ENCODE measurements at regions not wholly inside any gene's neighbourhood (a gene's known extent, or its start where the extent isn't known, plus 50 kb on each side); places are given as distances from the start of the nearest gene placed in this dataset.
"Not testable (repeated sequence)": the region's sequence is repeated elsewhere in the genome, so short reads cannot be mapped to it uniquely, and the experiment has no call there.

DNA sequence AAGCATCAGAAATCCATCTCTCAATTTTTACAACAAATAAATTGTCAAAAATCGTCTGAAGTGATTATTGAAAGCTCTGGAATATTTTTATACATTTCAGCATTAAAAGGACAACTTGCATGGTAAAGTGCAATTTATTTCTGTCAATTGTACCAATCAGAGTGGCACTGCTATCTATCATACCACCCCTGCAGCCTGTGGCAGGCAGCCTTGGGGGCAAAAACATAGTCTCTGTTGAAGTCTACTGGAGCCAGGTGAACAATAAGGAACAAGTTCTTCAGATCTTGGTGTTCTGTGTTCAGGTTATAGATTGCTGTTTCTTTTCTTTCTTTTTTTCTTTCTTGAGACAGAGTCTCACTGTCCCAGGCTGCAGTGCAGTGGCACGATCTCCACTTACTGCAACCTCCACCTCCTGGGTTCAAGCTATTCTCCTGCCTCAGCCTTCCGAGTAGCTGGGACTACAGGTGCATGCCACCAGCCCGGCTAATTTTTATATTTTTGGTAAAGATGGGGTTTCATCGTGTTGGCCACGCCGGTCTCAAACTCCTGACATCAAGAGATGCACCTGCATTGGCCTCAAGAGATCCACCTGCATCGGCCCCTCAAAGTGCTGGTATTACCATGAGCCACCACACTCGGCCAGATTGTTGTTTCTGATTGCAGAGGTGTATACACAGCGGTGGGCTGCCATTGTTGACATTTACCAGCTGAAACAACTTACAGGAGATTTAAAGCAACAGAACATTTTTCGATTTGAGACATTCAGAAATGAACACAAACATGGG lies 629.6 kb downstream of the SLC16A7 start:
- Mint-ChIP-seq H3K36me3 (no peaks in the 10 kb centered on the region), H3K4me3 (no peak overlapping the region), H3K4me1 (no peaks in the 10 kb centered on the region), H3K9me3 (peaks cover 9 to 24% (median 15%) of the 10 kb centered on the region in 3 donors), H3K27me3 (no peaks in the 10 kb centered on the region), H3K27ac (no peak overlapping the region)
- ChIA-PET POLR2A (no interaction called here), CTCF (no interaction called here)
- H3K27ac ChIP-seq (ENCODE audit: low read length), result no peak overlapping the region
- ATAC-seq (replicated peaks in 1 of 4), result no peak
- DNase-seq, result no peak
- H3K4me3 ChIP-seq (ENCODE audit: control insufficient read depth in 1 of 2, extremely low read depth in 1 of 2, low read length in 1 of 2), result no peak overlapping the region
- H3K4me1 ChIP-seq (ENCODE audit: control insufficient read depth in 1 of 2, extremely low read depth in 1 of 2, insufficient read depth in 2 of 2, low read length in 2 of 2), result no peaks in the 10 kb centered on the region
- peaks cover 6% of the 10 kb centered on the region for H3K9me3 ChIP-seq
- 87% methylated on average over 5 of the region's 11 CpGs for WGBS (ENCODE audit: insufficient coverage)
- H3K36me3 ChIP-seq (ENCODE audit: control insufficient read depth in 2 of 2, extremely low read depth in 1 of 2, insufficient read depth in 1 of 2, low read length in 1 of 2), result no peaks in the 10 kb centered on the region
- no peaks in the 10 kb centered on the region for H3K27me3 ChIP-seq (replicated peaks in 1 of 2; ENCODE audit: control insufficient read depth in 2 of 2, extremely low read depth in 1 of 2, insufficient read depth in 2 of 2, low read length in 1 of 2)

DNA sequence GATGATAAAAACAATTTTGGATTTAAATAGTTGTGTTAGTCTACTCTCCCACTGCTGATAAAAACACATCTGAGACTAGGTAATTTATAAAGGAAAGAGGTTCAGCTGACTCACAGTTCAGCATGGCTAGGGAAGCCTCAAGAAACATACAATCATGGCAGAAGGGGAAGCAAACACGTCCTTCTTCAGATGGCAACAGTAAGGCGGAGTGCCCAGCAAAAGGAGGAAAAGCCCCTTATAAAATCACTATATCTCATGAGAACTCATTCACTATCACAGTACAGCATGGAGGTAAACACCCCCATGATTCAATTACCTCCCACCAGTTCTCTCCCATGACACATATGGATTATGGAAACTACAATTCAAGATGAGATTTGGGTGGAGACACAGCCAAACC lies 632.1 kb downstream of the SLC16A7 start:
- Histone ChIP-seq H3K27me3 (replicated peaks in 1 of 2; ENCODE audit: control insufficient read depth in 2 of 2, extremely low read depth in 1 of 2, insufficient read depth in 2 of 2, low read length in 1 of 2) (no peaks in the 10 kb centered on the region), H3K4me1 (ENCODE audit: control insufficient read depth in 1 of 2, extremely low read depth in 1 of 2, insufficient read depth in 2 of 2, low read length in 2 of 2) (no peaks in the 10 kb centered on the region), H3K9me3 (no peaks in the 10 kb centered on the region), H3K4me3 (ENCODE audit: control insufficient read depth in 1 of 2, extremely low read depth in 1 of 2, low read length in 1 of 2) (no peak overlapping the region), H3K36me3 (ENCODE audit: control insufficient read depth in 2 of 2, extremely low read depth in 1 of 2, insufficient read depth in 1 of 2, low read length in 1 of 2) (no peaks in the 10 kb centered on the region), H3K27ac (ENCODE audit: low read length) (no peak overlapping the region)
- POLR2A ChIA-PET, result no interaction called here
- H3K4me3 Mint-ChIP-seq, result no peak overlapping the region
- DNase-seq, result no peak
- H3K9me3 Mint-ChIP-seq, result peaks cover 9 to 28% (median 17%) of the 10 kb centered on the region in 3 donors
- no peaks in the 10 kb centered on the region for H3K36me3 Mint-ChIP-seq
- H3K4me1 Mint-ChIP-seq, result no peaks in the 10 kb centered on the region
- no peak for ATAC-seq (replicated peaks in 1 of 4)
- H3K27ac Mint-ChIP-seq, result no peak overlapping the region
- CTCF ChIA-PET, result no interaction called here
- H3K27me3 Mint-ChIP-seq, result no peaks in the 10 kb centered on the region
- WGBS (ENCODE audit: insufficient coverage), result 60% methylated on average over 1 of the region's 2 CpGs

DNA sequence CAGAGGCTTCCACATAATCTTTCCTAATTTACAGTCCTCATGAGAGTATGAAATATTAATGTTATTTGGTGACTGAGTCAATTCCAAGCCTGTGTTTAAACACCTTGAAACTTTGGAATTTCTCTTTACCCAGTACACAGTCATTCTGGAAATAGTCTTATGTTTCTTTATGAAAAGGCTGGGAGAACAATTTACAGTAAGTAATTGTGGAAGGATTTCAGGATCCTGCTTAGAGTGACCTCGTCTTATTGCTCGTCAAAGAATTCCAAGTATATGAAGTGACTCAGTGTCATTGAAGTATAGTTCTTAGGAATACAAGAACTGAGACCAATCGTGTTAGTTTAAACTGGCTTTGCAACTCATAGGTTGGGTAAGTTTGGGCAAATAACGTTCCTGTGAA lies 634.2 kb downstream of the SLC16A7 start:
- CTCF ChIA-PET, result no interaction called here
- Mint-ChIP-seq H3K27me3 (no peaks in the 10 kb centered on the region), H3K4me1 (no peaks in the 10 kb centered on the region), H3K36me3 (no peaks in the 10 kb centered on the region), H3K9me3 (peaks cover 8 to 28% (median 15%) of the 10 kb centered on the region in 3 donors), H3K4me3 (no peak overlapping the region), H3K27ac (no peak overlapping the region)
- Histone ChIP-seq H3K9me3 (no peaks in the 10 kb centered on the region), H3K36me3 (ENCODE audit: control insufficient read depth in 2 of 2, extremely low read depth in 1 of 2, insufficient read depth in 1 of 2, low read length in 1 of 2) (no peaks in the 10 kb centered on the region), H3K27me3 (replicated peaks in 1 of 2; ENCODE audit: control insufficient read depth in 2 of 2, extremely low read depth in 1 of 2, insufficient read depth in 2 of 2, low read length in 1 of 2) (no peaks in the 10 kb centered on the region), H3K4me3 (ENCODE audit: control insufficient read depth in 1 of 2, extremely low read depth in 1 of 2, low read length in 1 of 2) (no peak overlapping the region), H3K27ac (ENCODE audit: low read length) (no peak overlapping the region), H3K4me1 (ENCODE audit: control insufficient read depth in 1 of 2, extremely low read depth in 1 of 2, insufficient read depth in 2 of 2, low read length in 2 of 2) (no peaks in the 10 kb centered on the region)
- 60% methylated on average over 1 of the region's 4 CpGs for WGBS (ENCODE audit: insufficient coverage)
- DNase-seq (no peak), ATAC-seq (replicated peaks in 1 of 4) (no peak)
- POLR2A ChIA-PET, result no interaction called here

DNA sequence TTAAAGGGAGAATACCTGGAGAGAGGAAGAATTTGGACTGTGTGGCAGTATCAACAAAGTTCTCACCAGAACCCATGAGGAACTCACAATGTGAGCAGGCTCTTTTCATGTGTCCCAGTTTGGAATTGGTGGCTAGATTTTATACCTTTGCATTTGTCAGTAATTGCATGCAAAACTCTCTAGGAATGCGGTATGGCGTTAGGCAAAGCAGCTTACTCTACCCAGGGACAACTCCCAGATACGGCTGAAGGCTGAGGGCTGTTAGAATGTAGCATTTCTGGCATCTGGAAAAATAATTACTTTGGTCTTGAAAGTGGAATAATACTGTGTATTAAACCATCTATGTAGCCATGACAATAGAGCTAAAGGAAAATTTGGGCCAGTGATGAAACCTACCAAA lies 635.5 kb downstream of the SLC16A7 start:
- H3K27ac ChIP-seq (ENCODE audit: low read length), result no peak overlapping the region
- ChIA-PET POLR2A (no interaction called here), CTCF (no interaction called here)
- H3K9me3 ChIP-seq, result no peaks in the 10 kb centered on the region
- no peaks in the 10 kb centered on the region for H3K4me1 ChIP-seq (ENCODE audit: control insufficient read depth in 1 of 2, extremely low read depth in 1 of 2, insufficient read depth in 2 of 2, low read length in 2 of 2)
- no peaks in the 10 kb centered on the region for H3K4me1 Mint-ChIP-seq
- no peak for DNase-seq
- H3K36me3 ChIP-seq (ENCODE audit: control insufficient read depth in 2 of 2, extremely low read depth in 1 of 2, insufficient read depth in 1 of 2, low read length in 1 of 2), result no peaks in the 10 kb centered on the region
- no peak overlapping the region for H3K4me3 ChIP-seq (ENCODE audit: control insufficient read depth in 1 of 2, extremely low read depth in 1 of 2, low read length in 1 of 2)
- H3K9me3 Mint-ChIP-seq, result peaks cover 8 to 20% (median 16%) of the 10 kb centered on the region in 3 donors
- ATAC-seq (replicated peaks in 1 of 4), result no peak
- H3K27ac Mint-ChIP-seq, result no peak overlapping the region
- H3K36me3 Mint-ChIP-seq, result no peaks in the 10 kb centered on the region
- H3K4me3 Mint-ChIP-seq, result no peak overlapping the region
- no peaks in the 10 kb centered on the region for H3K27me3 ChIP-seq (replicated peaks in 1 of 2; ENCODE audit: control insufficient read depth in 2 of 2, extremely low read depth in 1 of 2, insufficient read depth in 2 of 2, low read length in 1 of 2)
- no peaks in the 10 kb centered on the region for H3K27me3 Mint-ChIP-seq
- WGBS (ENCODE audit: insufficient coverage), result no CpG with 5 or more reads among the region's 3 CpGs

DNA sequence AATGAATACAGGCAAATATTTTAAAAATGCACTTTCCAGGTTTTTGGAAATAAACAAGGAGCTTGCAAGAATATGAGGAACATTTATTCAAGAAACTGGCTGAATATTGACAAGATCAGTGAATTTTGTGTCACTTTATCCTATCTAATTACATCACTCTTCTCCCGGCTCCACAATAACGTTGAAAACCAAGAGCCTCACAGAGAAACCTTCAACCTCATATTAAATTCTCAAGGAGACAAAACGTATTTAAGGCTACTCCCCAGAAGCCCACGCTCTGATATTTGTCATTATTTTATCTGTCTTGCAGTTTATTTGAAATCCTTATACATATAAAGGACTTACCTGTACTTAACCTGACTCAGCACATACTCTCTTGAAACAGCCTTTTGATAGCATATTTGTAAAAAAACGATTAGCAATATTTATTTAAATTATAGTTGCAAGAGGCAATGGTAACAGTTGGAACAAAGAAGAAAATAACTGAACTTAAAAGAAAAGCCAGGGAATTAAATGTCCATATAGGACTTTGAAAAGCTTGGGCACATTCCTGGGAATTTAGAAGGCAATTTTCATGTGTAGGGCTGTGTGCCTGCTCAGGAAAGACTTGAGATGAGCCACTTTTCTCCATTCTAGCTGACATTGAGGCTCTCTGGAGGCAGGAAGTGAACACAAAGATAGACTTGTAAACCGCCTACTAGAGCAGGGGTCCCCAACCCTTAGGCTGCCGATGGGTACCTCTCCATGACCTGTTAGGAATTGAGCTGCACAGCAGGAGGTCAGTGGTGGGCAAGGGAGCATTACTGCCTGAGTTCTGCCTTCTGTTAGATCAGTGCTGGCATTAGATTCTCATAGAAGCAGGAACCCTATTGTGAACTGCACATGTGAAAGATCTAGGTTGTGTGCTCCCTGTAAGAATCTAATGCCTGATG lies 636.4 kb downstream of the SLC16A7 start:
- Histone ChIP-seq H3K9me3 (no peaks in the 10 kb centered on the region), H3K4me1 (ENCODE audit: control insufficient read depth in 1 of 2, extremely low read depth in 1 of 2, insufficient read depth in 2 of 2, low read length in 2 of 2) (no peaks in the 10 kb centered on the region), H3K4me3 (ENCODE audit: control insufficient read depth in 1 of 2, extremely low read depth in 1 of 2, low read length in 1 of 2) (no peak overlapping the region), H3K27ac (ENCODE audit: low read length) (no peak overlapping the region), H3K36me3 (ENCODE audit: control insufficient read depth in 2 of 2, extremely low read depth in 1 of 2, insufficient read depth in 1 of 2, low read length in 1 of 2) (no peaks in the 10 kb centered on the region), H3K27me3 (replicated peaks in 1 of 2; ENCODE audit: control insufficient read depth in 2 of 2, extremely low read depth in 1 of 2, insufficient read depth in 2 of 2, low read length in 1 of 2) (no peaks in the 10 kb centered on the region)
- H3K4me3 Mint-ChIP-seq, result no peak overlapping the region
- POLR2A ChIA-PET, result no interaction called here
- no peaks in the 10 kb centered on the region for H3K36me3 Mint-ChIP-seq
- WGBS (ENCODE audit: insufficient coverage), result 72% methylated on average over 2 of the region's 7 CpGs
- DNase-seq (no peak), ATAC-seq (replicated peaks in 1 of 4) (no peak)
- CTCF ChIA-PET, result no interaction called here
- no peaks in the 10 kb centered on the region for H3K27me3 Mint-ChIP-seq
- no peak overlapping the region for H3K27ac Mint-ChIP-seq
- no peaks in the 10 kb centered on the region for H3K4me1 Mint-ChIP-seq
- peaks cover 8 to 19% (median 17%) of the 10 kb centered on the region in 3 donors for H3K9me3 Mint-ChIP-seq

DNA sequence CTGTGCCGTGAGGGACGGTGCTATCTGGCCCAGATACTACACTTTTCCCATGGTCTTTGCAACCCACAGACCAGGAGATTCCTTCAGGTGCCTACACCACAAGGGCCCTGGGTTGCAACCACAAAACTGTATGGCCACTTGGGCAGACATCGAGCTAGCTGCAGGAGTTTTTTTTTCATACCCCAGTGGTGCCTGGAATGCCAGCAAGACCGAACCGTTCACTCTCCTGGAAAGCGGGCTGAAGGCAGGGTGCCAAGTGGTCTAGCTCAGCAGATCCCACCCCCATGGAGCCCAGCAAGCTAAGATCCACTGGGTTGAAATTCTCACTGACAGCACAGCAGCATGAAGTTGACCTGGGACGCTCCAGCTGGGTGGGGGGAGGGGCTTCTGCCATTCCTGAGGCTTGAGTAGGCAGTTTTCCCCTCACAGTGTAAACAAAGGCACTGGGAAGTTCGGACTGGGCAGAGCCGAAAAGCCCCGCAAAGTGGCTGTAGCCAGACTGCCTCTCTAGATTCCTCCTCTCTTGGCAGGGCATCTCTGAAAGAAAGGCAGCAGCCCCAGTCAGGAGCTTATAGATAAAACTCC lies 638.9 kb downstream of the SLC16A7 start:
- H3K36me3 Mint-ChIP-seq; DNase-seq; H3K4me1 ChIP-seq (ENCODE audit: control insufficient read depth in 1 of 2, extremely low read depth in 1 of 2, insufficient read depth in 2 of 2, low read length in 2 of 2); H3K4me3 ChIP-seq (ENCODE audit: control insufficient read depth in 1 of 2, extremely low read depth in 1 of 2, low read length in 1 of 2); CTCF ChIA-PET; H3K9me3 ChIP-seq; H3K27ac Mint-ChIP-seq; H3K27me3 Mint-ChIP-seq; ATAC-seq (replicated peaks in 1 of 4); POLR2A ChIA-PET; H3K36me3 ChIP-seq (ENCODE audit: control insufficient read depth in 2 of 2, extremely low read depth in 1 of 2, insufficient read depth in 1 of 2, low read length in 1 of 2); H3K4me3 Mint-ChIP-seq; H3K27ac ChIP-seq (ENCODE audit: low read length); H3K4me1 Mint-ChIP-seq; H3K27me3 ChIP-seq (replicated peaks in 1 of 2; ENCODE audit: control insufficient read depth in 2 of 2, extremely low read depth in 1 of 2, insufficient read depth in 2 of 2, low read length in 1 of 2): not testable (repeated sequence)
- 89% methylated on average over 3 of the region's 10 CpGs for WGBS (ENCODE audit: insufficient coverage)
- H3K9me3 Mint-ChIP-seq, result peaks cover 10 to 30% (median 24%) of the 10 kb centered on the region in 3 donors

Data from T-cell (primary cell).